NCI-H82 (cell line): ENCODE measurements at regions not wholly inside any gene's neighbourhood (a gene's known extent, or its start where the extent isn't known, plus 50 kb on each side); places are given as distances from the start of the nearest gene placed in this dataset.
A peak's percentile ranks its signal among the peaks of the same experiment; 100 is the strongest.

Experiments used
- DNase-seq: peaks from one replicate; lab custom pipeline; 2025; lab: John Stamatoyannopoulos, UW

GRCh38 chr5:169448826-169449225 lies 134.7 kb upstream of the SPDL1 start:
- DNase-seq: no peak

DNA sequence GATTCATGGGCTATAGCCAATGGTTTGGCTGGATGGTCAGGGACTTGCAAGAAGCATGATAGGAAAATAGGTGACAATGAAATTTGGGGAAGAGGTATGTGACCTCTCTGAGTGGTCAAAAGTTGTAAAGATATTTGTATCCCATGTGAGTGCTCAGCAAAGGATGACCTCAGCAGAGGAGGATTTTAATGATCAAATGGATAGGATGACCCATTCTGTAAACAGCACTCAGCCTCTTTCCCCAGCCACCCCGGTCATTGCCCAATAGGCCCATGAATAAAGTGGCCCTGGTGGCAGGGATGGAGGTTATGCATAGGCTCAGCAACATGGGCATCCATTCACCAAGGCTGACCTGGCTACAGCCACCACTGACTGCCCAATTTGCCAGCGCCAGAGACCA lies 138.4 kb upstream of the SPDL1 start:
- no peak for DNase-seq

DNA sequence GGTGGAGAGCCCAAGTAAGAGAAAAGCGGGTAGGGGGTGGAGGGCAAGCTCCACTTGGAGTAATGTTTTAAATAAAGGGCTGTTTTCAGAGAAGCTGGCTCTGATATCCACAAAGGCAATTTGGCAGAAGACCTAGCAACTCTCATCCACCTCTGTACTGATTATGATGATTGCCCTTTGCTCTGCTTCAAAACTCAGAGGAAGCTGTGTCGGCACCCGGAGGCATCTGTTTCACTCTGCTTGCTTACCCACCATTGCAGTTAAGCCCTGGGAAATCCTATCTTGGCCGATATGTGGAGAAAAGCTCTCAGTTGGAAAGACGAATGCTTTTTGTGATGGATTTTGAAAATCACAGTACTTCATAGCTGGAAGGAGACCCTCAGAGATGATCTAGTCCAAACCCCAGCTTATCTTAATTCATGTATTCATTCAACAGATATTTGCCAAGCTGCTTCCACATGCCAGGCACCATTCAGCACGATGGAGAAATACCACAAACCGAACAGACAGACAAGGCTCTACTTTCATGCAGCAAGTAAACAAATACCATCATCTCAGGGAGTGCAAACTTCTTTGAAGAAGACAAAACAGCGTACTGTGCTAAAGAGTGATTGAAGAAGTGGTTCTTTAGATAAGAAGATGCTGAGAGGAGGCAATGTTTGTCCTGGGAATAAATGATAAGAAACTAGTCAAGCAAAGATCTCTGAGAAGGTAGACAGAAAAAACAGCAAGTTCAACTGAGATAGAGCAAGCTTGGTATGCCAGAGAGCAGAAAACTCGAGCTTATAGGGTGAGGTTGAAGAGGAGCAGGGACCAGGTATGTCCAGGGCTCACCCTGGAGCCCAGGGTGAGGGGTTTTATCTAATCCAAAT lies 140.4 kb upstream of the SPDL1 start:
- DNase-seq: no peak

GRCh38 chr5:169442403-169442874 lies 141.1 kb upstream of the SPDL1 start:
- DNase-seq: no peak

GRCh38 chr5:169440107-169440705 lies 139.3 kb upstream of the SLIT3 start:
- DNase-seq: no peak

GRCh38 chr5:169439362-169439761 lies 138.4 kb upstream of the SLIT3 start:
- no peak for DNase-seq

- DNase-seq: no peak
These were observed 134.7 kb upstream of the SLIT3 start for GRCh38 chr5:169435506-169436229.

DNA sequence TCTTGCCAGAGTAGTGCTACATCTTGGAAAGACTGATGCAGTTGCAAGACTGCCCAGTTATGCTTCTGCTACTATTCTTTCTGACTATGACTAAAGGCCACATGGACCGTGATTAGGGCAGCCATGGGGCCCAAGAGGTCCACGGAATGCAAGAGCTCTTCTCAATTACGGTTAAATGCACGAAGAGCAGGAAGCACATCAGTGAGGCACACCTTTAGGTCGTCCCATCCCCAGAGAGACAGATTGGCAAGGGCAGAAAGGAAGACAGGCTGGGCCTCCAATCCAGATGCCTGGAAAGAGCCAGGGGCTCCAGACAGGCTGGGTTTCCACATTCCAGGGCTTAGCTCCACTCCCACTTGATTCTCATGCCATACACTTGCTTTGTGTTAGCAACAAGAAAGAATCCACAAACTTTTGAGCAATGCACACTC lies 132.3 kb upstream of the SLIT3 start:
- DNase-seq: no peak

DNA sequence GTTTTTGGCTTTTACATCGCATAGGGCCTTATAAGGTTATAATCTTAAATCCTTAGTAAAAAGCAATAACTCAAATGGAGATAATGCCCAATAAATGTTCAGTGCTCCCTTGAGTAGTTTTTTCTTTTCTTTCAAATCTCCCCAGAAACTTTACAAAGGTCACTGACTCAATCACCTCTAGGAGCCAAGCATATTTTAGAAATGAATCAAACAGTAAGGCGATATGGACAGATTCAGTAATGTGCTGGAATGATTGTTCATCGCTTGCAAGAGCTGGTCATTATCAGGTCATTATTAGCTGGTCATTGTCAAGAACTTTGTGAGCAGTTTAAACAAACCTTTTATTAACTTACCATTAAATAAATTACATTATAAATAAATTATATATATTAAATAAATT lies 130.4 kb upstream of the SLIT3 start:
- DNase-seq: no peak

DNA sequence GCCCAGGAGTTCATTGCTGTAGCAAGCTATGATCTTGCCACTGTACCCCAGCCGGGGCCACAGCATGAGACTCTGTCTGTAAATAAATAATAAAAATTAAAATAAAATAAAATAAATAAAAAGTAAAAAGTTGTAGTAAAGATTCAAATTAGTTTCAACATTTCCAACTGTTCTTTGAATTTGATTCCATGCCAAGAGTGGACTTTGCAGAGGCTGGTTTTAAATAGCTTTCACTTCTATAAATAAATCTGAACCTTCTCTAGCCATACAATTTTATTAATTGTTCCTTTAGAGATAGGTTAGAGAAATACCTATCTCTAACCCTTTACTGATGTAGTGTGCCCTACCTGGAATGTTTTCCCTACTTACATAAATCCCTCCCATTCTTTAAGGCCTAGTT lies 129.7 kb upstream of the SLIT3 start:
- no peak for DNase-seq

- DNase-seq: no peak
These were observed 128.1 kb upstream of the SLIT3 start for GRCh38 chr5:169429044-169429443.

DNA sequence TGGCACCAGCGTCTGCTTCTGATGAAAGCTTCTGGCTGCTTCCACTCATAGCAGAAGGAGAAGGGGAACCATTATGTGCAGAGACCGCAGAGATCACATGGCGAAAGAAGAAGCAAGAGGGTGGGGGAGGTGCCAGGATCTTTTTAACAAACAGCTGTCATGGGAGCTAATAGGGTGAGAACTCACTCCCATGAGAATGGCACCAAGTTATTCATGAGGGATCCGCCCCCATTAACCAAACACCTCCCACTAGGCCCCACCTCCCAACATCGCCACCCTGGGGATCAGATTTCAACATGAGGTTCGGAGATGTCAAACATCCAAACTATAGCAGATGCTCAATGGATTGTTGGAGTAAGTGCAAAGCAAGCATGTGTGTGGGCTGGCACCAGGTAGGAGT lies 125.8 kb upstream of the SLIT3 start:
- peak; percentile 90 for DNase-seq

DNA sequence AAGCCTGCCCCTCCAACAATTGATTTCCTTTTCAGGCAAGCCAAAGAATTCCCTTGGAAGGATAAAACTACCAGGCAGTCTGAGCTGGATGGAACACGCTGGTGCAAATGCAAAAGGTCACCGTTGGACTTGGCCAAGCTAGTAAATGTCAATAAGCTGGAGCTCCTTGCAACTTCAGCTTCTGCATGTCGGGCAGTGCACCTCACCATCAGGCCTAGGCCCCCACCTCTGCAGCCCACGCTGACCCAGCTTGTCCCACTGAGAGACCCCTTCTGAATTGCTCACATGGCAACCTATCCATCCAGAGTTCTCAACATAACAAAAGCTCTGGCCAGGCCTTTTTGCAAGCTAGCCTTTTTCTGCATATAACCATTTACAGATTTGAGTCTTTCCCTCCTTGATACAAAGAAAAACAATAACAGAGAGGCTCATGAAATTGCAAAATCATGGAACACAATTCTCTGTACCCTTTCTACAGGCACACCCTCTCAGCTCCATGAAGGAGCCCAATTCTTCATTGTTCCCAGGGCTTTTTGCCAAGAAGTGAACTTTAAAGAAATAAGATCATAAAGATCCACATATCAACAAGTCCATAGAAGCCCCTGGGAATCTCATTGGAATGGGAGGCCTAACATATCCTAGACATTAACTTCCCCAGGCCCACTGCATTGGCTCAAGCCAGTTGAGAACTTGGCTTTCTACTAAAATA lies 123.9 kb upstream of the SLIT3 start:
- DNase-seq: no peak

GRCh38 chr5:169424279-169424655 lies 123.3 kb upstream of the SLIT3 start:
- no peak for DNase-seq

DNA sequence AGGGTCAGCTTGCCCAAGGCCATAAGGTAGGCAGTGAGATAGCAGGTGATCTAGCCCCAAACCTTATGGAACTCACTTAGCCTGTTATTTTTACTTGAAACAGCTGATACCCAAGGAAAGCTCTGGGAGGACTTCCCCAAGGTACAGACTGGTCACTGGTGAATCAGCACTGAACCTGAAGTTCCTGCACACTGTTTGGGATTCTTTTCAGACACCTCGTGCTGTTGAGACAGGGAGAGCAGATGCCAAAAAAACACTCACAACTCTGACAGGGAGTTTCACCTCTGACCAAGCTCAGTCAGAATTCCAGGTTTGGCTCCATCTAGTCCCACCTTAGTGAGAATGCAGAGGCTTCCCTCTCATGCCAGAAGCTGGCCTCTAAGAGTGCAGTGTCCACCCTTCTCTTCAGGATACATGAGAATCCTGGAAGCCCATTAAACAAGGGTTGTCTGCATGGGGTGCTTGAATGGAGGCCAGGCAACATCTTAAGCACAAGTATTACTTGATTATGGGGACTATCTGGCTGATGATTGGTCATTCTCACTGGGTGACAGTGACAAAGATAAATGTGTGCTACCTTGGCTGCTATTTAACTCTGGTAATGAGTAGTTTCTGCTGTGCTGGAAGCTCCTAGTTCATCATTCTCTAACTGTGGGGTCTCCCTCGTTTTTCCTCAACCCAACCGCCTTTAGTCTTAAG lies 122.8 kb upstream of the SLIT3 start:
- no peak for DNase-seq

GRCh38 chr5:169422087-169422486 lies 121.1 kb upstream of the SLIT3 start:
- no peak for DNase-seq

DNA sequence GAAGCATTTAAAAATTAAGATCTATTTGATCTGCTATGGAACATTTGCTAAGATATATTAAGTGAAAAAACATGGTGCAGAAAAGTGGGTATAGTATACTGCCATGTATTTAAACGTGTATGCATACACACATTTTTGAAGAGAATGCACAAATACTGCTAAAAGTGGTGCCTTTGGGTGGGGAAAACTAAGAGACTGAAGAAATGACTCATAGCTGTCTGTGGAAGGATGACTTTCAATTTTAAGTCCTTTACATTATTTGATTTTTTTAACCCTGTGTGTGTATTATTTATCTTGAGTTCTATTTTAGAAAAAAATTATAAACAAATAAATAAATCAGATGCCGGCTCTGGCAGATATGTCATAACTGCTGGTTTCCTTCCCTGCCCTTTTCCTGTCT lies 120.7 kb upstream of the SLIT3 start:
- no peak for DNase-seq

- DNase-seq: no peak
These were observed 116.7 kb upstream of the SLIT3 start for GRCh38 chr5:169417676-169418075.

GRCh38 chr5:169416583-169417196 lies 115.8 kb upstream of the SLIT3 start:
- DNase-seq: peak; percentile 70

DNA sequence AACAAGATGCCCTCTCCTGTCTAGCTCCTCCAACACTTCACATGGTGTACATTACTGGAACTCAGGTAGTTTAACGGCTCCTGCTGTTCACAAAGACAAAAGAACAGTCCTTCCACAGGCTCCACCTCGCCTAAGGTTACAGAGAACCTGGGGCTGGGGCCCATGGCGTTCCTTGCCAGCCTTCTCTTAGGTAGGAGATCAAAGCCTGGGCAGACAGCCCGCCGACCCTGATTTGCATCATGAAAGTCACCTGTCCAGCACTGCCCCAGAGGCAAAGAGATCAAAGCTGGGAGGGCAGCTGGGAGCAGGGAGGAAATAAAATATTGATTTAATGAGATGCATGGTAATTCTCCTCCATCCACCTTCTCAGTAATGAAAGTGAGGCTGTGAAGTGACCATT lies 115.0 kb upstream of the SLIT3 start:
- no peak for DNase-seq

DNA sequence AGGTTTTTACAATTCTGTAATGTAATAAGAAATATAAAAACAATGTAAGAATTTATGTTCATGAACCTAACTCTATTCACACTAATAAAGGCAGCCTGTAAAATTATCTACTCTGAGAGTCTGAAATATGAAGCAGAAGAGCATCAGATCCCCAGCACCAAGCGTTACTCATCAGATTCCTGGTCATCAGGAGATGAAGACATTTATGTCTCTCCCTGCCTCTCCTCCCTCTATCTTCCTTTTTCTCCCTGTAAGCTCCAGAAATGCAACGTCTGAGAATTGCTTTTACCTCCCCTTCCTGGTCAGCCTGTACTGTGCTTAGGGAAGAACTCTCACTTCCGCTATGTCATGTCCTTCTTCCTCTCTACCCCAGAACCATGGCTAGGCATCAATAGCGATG lies 114.4 kb upstream of the SLIT3 start:
- no peak for DNase-seq
